Epithelial cell of prostate (primary cell): ENCODE measurements at regions not wholly inside any gene's neighbourhood (a gene's known extent, or its start where the extent isn't known, plus 50 kb on each side); places are given as distances from the start of the nearest gene placed in this dataset.

Experiments used
- DNase-seq: peaks from one replicate; pipeline ENCODE4 v3.0.0-alpha.2; 2011; ENCODE audit warnings: low read depth, low spot score
- H3K27ac ChIP-seq: fragments of 450-650 bp; 2 replicates; pipeline ENCODE4 v1.5.1; 2017; ENCODE audit warnings: mild to moderate bottlenecking

- DNase-seq: no peak
- no peak overlapping the region for H3K27ac ChIP-seq
These were observed 156.4 kb downstream of the OMA1 start for GRCh38 chr1:58390091-58390490.

- DNase-seq: no peak
- no peak overlapping the region for H3K27ac ChIP-seq
These were observed 166.2 kb downstream of the OMA1 start for GRCh38 chr1:58380345-58380744.

GRCh38 chr1:58367217-58367616 is 179.3 kb downstream of the OMA1 start:
- H3K27ac ChIP-seq: no peak overlapping the region
- no peak for DNase-seq

- DNase-seq: no peak
- H3K27ac ChIP-seq: no peak overlapping the region
These were observed 181.2 kb downstream of the OMA1 start for GRCh38 chr1:58365328-58365727.

GRCh38 chr1:58363585-58363984 is 182.9 kb downstream of the OMA1 start:
- DNase-seq: no peak
- H3K27ac ChIP-seq: no peak overlapping the region

GRCh38 chr1:58361134-58361533 is 185.4 kb downstream of the OMA1 start:
- H3K27ac ChIP-seq: no peak overlapping the region
- no peak for DNase-seq

GRCh38 chr1:58358346-58358745 is 188.2 kb downstream of the OMA1 start:
- no peak for DNase-seq
- H3K27ac ChIP-seq: no peak overlapping the region

- no peak overlapping the region for H3K27ac ChIP-seq
- no peak for DNase-seq
These were observed 190.1 kb downstream of the OMA1 start for GRCh38 chr1:58356402-58356801.

GRCh38 chr1:58353168-58353567 is 193.4 kb downstream of the OMA1 start:
- DNase-seq: no peak
- H3K27ac ChIP-seq: no peak overlapping the region

- H3K27ac ChIP-seq: no peak overlapping the region
- no peak for DNase-seq
These were observed 193.9 kb downstream of the OMA1 start for GRCh38 chr1:58352476-58353092.

GRCh38 chr1:58346036-58346355 is 200.5 kb downstream of the OMA1 start:
- DNase-seq: no peak

GRCh38 chr1:58345215-58346035 is 201.1 kb downstream of the OMA1 start:
- DNase-seq: no peak
- no peak overlapping the region for H3K27ac ChIP-seq

More at GRCh38 chr1:58346036-58346355, 200.5 kb downstream of the OMA1 start:
- no peak overlapping the region for H3K27ac ChIP-seq

GRCh38 chr1:58340185-58340584 is 206.3 kb downstream of the OMA1 start:
- no peak for DNase-seq
- no peak overlapping the region for H3K27ac ChIP-seq

GRCh38 chr1:58338081-58338480 is 208.4 kb downstream of the OMA1 start:
- no peak for DNase-seq
- H3K27ac ChIP-seq: no peak overlapping the region

- no peak for DNase-seq
- no peak overlapping the region for H3K27ac ChIP-seq
These were observed 213.0 kb downstream of the OMA1 start for GRCh38 chr1:58333511-58333910.

GRCh38 chr1:58331156-58331555 is 215.4 kb downstream of the OMA1 start:
- no peak overlapping the region for H3K27ac ChIP-seq
- DNase-seq: no peak

GRCh38 chr1:58325866-58326265 is 220.7 kb downstream of the OMA1 start:
- H3K27ac ChIP-seq: no peak overlapping the region
- DNase-seq: no peak

GRCh38 chr1:58324558-58324957 is 222.0 kb downstream of the OMA1 start:
- no peak overlapping the region for H3K27ac ChIP-seq
- no peak for DNase-seq

GRCh38 chr1:58318157-58319005 is 228.1 kb downstream of the OMA1 start:
- no peak for DNase-seq

GRCh38 chr1:58317694-58318093 is 228.8 kb downstream of the OMA1 start:
- DNase-seq: no peak
- H3K27ac ChIP-seq: no peak overlapping the region

More at GRCh38 chr1:58318157-58319005, 228.1 kb downstream of the OMA1 start:
- no peak overlapping the region for H3K27ac ChIP-seq

- H3K27ac ChIP-seq: no peak overlapping the region
- DNase-seq: no peak
These were observed 229.4 kb downstream of the OMA1 start for GRCh38 chr1:58317086-58317485.
